Dedifferentiated amniotic fluid mesenchymal stem cell (primary cell): ENCODE measurements at regions not wholly inside any gene's neighbourhood (a gene's known extent, or its start where the extent isn't known, plus 50 kb on each side); places are given as distances from the start of the nearest gene placed in this dataset.

ENCODE experiments used
- DNase-seq: peaks from one replicate; pipeline ENCODE4 v3.0.0-alpha.2; 2016; ENCODE audit errors: extremely low spot score

DNA sequence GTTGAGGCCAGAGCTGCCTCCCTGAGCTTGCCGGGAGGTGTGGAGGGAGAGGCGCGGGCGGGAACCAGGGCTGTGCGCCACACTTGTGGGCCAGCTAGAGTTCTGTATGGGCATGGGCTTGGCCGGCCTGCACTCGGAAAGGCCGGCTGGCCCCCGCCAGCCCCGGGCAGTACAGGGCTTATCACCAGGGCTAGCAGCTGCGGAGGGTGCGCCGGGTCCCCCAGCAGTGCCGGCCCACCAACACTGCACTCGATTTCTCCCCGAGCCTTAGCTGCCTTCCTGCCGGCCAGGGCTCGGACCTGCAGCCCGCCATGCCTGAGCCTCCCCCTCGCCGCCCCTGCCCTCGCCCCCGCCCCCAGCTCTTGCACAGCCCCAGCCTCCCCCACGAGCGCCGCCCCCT lies 472.7 kb downstream of the TFAP2A start:
- no peak for DNase-seq

DNA sequence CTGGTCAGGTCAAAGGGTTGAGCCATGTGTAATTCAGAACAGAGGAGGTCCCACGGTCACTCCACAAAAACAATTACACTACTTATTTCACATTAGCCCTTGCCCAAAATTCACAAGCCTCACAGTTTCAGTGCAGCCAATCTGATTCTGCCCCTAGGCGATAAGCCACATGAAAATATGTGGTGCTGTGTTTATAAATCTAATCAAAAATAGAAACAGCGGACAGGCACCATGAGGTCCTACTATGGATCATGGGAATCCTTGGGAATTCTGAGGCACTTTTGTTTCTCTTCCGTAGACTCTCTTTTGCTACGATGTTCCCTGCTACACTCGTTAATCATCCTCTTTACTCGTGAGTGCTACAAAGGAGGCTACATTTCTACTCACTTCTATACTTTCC lies 476.1 kb downstream of the TFAP2A start:
- no peak for DNase-seq

DNA sequence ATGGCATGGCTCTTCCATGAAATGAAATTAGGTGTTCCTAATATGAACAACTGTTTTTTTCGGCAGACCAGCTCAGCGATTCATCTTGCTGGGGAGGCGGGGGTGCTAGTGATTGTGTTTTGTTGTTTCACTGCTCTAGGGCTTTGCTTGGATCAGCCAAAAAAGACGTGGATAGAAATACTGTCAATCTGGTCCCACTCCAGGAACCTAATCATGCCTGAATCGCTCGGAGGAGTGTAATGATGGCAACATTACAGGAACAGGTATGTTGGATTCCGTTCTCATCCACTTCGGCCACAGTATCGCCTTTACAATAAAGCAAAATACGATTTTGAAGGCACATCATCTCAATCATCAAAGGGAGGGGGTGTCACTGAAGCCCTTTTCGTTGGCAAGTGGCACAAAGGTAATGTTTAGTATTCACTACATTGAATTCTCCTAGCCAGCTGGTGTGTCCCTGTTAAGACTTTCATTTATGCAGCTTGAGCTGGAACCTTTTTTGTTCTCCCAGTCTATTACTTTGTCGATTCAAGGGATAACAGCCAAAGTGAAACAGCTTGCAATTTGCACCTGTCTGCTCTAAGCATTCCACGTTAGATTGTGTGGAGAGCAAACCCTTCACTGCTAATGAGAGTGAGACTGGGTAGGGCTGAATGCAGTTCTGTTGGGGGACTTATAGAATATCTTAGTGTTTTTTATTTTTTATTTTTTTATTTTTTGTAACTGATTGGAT lies 477.7 kb downstream of the TFAP2A start:
- no peak for DNase-seq

DNA sequence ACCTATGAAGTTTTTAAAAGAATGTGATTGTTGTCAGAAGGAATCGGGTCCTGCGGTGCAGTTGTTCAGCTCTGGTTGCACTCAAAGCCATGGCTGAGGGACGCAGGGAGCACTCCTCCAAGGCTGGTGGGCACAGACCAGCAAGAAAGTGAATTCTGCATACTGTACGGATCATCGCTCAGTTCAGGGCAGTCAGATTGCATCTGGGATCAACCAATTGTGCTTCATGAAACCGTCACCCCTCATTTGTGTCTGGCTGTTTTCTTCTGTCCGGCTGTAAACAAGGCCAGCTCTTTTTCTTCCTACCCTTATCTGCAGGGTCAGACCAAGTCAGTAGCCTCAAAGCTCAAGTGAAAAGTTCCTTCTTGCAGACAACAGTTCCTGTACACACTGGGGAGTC lies 478.3 kb downstream of the TFAP2A start:
- DNase-seq = no peak

DNA sequence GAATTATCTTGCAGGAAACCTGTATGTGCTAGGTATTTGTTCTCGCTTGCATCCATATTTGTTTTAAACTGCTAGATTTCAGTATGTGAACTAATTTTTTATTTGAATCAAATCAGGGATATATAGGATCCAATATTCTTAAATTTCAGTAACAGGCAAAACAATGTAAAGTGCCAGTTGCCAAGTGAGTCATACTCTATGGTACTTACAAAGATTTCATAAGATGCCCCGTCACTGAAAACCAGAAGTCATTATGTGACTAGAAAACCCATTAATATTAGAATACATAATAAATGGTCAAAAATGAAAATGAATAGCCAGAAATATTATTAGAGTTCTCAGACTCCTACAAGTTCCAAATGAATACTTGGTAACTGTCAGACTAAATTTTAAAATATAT lies 481.2 kb downstream of the TFAP2A start:
- DNase-seq = peak; percentile 68

DNA sequence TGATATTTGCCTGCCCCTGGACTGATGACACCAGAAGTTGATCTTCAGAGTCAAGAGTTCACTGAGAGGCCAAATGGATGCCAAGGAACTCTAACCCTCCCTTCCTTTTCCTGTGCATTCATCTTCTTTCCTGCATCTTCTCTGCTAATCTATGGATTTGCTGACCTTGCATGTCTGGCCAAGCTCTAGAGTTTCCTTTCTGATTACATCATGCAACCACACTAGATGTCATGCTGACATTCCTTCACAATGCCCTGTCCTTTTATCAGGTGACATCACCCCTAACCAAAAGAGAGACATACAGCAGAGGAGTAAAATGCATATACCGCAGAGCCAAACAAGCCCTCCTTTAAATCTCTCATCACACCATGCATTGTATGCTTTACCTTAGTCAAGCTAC lies 487.6 kb downstream of the TFAP2A start:
- DNase-seq = no peak

DNA sequence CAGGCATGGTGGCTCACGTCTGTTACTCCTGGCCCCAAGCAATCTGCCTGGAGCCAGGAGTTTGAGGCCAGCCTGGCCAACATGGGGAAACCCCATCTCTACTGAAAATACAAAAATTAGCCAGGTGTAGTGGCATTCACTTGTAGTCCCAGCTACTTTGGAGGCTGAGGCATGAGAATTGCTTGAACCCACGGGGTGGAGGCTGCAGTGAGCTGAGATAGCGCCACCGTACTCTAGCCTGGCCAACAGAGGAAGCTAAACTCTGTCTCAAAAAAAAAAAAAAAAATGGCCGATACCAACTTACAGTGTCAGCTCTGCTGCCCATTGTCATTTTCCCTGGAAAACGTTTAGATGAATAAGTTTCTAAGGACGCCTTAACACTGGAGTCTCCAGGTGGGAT lies 489.9 kb downstream of the TFAP2A start:
- no peak for DNase-seq

DNA sequence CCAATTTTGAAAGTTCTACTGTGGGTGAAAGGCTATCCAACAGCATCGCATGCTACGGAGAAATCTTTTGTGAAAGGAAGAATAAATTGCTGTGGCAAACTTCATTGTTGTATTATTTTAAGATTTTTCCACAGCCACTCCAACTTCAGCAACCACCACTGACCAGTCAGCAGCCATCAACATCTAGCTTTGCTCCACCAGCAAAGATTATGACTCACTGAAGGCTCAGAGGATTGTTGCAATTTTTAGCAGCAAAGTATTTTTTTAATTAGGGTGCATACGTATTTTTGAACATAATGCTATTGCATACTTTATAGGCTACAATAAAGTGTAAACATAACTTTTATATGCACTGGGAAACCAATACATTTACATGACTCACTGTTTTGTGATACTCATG lies 493.5 kb downstream of the TFAP2A start:
- peak; percentile 60 for DNase-seq

DNA sequence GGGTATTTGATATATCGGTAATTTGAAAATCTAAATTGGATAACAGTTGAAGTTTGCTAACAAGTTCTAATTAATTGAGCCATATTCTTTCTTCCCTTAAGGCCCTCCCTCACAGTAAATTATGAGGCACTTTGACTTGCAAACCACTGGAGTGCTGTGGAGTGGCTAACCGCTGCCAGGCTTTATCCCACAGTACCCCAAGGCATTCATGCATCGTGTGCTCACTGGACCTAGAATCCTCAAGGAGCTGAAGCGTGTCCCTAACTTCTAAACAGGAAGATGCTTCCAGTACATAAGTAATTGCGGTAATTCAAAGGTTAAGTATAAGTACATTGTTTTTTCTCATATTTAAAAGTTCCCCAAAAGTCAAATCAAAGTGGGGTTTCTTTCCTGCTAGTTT lies 499.9 kb downstream of the TFAP2A start:
- no peak for DNase-seq

DNA sequence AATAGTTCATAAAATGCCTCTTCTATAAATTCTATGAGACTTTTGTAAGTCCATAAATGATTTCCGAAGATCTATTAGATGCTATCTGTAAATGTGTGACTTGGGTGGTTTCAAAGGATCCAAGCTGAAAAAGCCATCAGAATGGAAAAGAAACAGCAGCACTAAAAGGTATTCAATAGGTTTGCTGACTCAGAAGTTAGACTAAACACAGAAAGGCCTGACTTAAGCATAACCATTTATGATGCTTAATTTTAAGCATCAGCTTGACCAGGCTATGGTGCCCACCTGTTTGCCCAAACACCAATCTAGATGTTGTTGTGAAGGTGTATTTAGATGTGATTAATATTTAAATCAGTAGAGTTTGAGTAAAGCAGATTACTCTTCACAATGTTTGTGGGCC lies 513.5 kb downstream of the TFAP2A start:
- DNase-seq = no peak

DNA sequence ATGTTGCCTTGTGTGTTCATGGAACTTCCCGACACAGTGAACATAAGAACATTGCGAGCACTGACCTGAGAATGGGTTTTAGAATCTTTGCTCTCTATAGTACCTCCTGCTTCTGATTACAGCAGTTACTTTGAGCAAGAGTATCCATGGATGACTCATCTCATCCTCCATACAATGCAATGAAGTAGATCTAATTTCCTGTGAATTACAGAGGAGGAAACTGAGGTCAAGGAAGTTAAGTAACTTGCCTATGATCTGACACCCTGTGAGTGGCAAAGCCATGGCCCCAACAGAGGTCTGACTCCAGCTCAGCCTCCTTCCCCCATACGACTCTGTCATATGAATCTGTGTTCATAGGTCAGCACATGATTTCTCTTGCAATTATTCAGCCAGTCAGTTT lies 518.1 kb downstream of the TFAP2A start:
- no peak for DNase-seq

DNA sequence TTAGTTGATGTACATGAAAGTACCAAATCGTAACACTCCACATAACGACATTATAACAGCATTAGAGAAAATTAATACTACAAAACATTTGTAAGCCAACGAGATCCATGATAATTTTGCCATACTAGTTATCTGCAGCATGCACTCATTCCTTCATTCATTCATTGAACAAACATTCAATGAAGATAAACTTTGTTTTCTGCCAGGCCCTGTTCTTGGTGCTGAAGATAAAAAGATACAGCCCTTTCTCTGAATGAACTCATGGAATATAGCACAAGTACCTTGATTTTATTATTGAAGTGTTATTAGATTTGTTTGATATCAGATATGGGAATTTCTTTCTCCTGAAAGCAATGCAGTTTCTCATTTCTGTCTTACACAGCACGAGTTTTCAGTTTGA lies 524.0 kb downstream of the TFAP2A start:
- DNase-seq = no peak

DNA sequence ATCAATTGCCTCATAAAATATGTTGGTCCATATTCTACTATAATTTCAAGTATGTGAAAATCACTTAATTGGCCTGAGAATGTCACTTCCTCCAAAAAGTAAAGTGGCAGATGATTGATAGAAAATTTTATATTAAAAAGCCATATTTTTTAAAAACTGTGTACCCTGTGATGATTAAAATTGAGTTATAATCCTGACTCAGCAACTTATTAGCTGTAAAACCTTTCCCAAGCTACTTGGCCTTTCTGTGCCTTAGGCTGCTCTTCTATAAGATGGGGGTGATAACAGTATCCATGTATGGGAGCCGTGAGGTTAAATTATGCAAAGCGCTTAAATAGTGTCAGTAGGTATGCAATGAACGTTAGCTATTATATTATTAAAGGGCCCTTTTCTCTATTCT lies 524.4 kb downstream of the TFAP2A start:
- no peak for DNase-seq

DNA sequence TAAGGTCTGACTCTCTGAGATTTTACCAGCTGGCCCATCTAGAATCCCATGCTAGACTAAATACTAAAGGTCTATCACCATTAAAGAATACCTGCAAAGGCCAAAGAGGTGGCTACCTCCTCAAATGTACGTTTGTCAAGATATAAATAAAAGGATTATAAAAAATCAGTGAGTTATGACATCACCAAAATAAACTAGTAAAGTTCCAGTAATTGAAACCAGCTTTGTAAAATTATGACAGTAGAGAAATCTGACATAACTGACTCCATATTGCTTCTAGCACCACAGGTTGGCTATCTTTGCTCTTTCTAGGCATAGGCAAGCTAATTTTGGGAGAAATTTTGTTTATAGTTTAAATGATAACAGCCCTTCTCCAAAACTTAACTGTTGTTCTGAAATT lies 536.3 kb downstream of the TFAP2A start:
- DNase-seq = no peak

DNA sequence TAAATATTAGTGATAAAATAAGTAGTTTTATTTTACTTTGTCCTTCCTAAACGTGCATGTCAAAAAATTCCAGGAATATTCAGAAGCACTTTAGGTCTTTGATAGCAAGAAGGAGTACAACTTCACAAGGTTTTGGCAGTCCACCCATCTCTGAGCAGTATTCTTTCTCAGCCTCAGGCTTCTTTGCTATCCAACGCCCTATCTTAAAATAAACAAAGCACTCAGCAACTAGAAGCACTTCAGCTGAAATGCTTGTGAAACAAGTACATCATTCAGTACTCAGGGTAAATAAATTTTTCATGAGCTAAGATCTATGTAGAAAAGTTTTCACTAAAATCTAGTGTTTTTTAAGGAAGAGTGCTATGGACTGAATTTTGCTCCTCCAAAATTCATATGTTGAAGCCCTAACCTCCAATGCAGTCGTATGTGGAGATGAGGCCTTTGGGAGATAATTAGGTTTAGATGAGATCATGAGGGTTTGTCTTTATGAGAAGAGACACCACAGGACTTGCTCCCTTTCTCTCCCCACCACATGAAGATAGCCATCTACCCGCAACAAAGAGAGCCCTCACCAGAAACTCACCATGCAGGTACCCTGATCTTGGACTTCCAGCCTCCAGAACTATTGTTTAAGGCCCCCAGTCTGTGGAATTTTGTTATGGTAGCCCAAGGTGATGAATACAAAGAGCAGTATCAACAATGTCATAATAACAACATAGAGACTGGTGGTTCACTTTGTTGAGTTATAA lies 539.1 kb downstream of the TFAP2A start:
- DNase-seq = peak; percentile 79

DNA sequence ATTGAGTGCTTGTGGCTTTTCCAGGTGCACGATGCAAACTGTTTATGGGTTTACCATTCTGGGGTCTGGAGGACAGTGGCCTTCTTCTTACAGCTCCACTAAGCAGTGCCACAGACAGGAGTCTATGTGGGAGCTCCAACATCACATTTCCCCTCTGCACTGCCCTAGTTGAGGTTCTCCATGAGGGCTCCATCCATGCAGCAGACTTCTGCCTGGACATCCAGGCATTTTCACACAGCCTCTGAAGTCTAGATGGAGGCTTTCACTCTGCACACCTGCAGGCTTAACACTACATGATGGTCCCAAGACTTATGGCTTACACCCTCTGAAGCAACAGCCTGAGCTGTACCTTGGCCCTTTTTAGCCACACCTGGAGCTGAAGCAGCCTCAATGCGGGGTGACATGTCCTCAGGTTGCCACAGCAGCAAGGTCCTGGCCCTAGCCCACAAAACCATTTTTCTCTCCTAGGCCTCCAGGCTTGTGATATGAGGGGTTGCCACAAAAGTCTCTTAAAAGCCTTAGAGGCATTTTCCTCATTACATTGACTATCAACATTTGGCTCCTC lies 552.2 kb downstream of the TFAP2A start:
- no peak for DNase-seq

DNA sequence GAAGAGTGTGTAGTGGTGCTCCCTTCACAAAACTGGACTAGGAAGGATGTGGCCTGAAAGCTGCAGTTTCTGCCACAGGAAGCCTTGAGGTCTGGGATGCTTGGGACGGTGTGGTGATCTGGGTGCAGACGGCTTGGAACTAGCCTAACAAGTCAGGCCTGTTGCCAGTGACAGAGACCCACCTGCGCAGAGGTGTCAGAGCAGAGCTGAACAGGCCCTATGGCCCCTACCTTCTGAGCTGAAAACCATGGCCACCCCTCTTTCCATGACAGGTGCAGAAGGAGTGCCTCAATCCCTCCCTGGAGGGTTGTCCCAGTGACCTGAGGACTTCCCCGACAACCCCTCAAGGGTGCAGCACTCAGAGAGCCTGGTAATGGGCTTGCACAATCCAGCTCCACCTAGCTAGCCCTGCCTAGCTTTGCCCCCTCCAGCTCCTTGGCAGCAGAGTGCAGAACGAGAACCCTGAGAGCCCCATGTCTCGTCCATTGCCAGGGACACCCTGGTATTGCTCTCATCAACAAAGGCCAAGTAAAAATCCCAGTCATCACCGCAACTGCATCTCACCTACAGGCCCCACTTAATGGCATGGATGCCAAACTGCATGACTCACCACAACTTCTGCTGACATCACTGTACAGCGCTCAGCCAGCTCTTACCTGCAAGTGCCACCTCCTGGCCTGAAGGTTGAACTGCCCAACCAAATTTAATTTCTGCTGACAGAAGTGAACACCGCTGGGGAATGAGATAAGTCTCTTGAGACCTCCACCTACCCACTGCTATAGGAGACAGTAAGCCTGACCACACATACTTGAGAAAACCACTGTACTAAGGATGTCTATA lies 563.1 kb downstream of the TFAP2A start:
- no peak for DNase-seq

DNA sequence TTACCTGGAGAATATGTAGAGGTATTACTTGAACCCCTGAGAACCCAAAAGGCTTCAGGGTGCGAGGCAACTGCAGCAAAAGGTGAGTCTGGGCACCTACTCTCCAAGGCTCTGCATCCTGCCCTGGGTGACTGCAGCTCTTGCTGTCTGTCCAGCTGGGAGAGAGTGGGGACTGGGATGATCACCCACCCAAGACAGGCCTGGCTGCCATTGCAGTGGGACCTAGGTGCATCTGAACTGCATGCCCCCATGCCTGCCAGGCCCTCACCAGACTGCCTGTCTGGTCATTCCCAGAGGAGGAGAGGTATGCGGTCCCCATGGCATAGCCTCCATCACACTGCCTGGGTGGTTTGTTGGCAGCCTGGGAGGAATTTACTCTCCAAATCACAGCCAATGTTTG lies 563.9 kb downstream of the TFAP2A start:
- no peak for DNase-seq

DNA sequence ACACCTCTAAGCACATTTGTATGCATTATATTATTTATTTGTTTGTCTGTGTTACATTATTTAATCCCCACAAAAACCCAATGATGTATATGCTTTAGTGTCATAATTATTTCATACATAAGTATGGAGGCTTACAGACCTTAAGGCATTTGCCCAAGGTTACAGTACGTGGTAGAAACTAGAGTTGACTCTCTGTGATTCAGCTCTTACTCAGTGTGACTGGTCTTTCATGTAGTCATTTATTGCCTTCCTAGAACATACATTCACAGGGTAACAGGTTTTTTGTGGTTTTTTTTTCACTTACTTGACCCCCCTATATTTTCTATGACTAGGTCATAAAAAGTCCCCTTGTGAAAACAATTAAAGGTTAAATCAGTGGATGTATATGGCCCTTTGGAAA lies 566.8 kb downstream of the TFAP2A start:
- DNase-seq = no peak

DNA sequence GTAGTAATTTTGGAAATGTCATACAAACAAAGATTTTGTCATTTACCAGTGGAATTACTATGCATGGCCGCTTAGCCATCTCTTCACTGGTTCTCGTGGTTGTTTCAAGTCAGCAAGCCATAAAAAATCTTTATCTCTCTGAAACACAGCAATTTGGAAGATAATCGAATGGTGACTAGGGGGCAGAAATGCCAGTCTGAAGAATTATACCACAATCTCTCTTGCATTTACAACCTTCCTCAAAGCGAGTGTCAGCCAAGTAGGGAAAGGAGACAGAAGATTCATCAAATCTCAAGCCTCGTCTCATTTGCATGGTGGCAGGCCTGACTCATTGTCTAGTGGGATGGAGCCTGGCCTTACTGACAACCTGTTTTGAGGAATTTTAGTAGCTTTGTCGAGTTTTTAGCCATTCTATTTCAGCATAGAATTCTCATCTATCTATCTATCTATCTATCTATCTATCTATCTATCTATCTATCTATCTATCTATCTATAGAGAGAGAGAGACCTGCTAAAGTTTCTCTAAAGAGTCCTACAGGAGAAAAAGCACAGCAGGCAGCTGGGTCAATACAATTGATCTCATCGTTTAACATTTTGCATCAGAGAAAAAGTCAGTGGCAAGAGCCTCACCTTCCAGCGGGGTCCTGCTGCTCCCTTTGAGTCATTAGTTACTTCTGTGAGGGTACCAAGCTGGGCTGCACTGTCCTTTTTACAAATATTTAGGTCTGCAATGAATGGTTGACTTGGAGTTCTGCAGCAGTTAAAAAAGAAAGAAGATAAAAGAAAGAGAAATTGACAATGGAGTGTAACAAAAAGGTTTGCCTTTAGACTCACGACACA lies 572.8 kb downstream of the TFAP2A start:
- DNase-seq = no peak

DNA sequence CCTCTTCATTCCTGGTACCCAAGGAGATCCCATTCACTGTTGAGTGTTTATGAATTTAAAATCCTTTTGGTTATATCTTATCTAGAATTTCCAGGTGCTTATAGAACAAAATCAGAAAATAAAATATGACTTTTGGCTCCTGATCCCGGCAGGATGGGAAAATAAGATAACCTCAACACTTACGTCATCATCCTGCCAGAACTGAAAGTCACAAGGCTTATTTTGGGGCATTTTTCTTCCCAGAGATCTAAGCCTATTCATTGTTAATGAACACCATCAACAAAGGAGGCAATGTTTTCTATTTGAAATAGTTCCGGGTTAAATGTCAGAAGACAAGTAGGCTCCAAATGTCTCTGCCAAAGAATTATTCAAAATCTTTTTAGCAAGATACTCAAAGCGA lies 580.6 kb downstream of the TFAP2A start:
- no peak for DNase-seq
